ENCODE measurements at regions not wholly inside any gene's neighbourhood (a gene's known extent, or its start where the extent isn't known, plus 50 kb on each side); places are given as distances from the start of the nearest gene placed in this dataset.

DNA sequence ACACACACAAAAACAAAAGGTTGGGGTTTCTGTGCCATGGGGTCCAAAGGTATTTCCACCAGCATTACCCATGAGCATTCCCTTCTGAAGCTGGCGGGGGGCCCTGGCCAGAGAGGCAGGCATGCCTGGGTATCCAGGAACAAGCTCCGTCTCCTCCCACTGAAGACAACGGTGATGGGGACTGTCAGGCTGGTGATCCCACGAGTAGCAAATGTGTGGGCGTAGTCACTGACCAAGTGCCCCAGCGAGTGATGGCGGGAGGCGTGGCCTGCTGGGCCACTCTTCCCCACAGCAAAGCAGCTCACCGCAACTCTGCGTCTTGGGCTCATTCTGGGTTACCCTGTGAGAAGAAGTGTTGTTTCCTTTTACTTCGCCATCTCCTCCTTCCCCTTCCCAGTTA is 270.6 kb downstream of the CDCA7 start:
- no peak for TF ChIP-seq ZBTB7B (CRISPR knock-in tag; IDR thresholded peaks at IDR 0.05)
- no peak for TF ChIP-seq TRIM24 (CRISPR knock-in tag; IDR thresholded peaks at IDR 0.05)
- TF ChIP-seq NFYB (CRISPR knock-in tag; IDR thresholded peaks at IDR 0.05), result no peak
- TF ChIP-seq, protein P1, sequence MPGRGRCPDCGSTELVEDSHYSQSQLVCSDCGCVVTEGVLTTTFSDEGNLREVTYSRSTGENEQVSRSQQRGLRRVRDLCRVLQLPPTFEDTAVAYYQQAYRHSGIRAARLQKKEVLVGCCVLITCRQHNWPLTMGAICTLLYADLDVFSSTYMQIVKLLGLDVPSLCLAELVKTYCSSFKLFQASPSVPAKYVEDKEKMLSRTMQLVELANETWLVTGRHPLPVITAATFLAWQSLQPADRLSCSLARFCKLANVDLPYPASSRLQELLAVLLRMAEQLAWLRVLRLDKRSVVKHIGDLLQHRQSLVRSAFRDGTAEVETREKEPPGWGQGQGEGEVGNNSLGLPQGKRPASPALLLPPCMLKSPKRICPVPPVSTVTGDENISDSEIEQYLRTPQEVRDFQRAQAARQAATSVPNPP (CRISPR knock-in tag; IDR thresholded peaks at IDR 0.05), result no peak
- TF ChIP-seq KDM5A (IDR thresholded peaks at IDR 0.05; ENCODE audit: borderline replicate concordance, low read length), result no peak
- no peak for TF ChIP-seq POLR2A (IDR thresholded peaks at IDR 0.05; ENCODE audit: insufficient read depth in 1 of 2, low read depth in 2 of 2, low read length in 2 of 2)

All from HepG2 (cell line).